ENCODE measurements at regions not wholly inside any gene's neighbourhood (a gene's known extent, or its start where the extent isn't known, plus 50 kb on each side); places are given as distances from the start of the nearest gene placed in this dataset.

GRCh38 chr3:176850498-176850897, 346.8 kb downstream of the TBL1XR1 start:
- no peak for TF ChIP-seq CTCF (IDR thresholded peaks at IDR 0.05)
- no peak for TF ChIP-seq POLR2A (IDR thresholded peaks at IDR 0.05)
- no peak overlapping the region for H3K27ac ChIP-seq
- no peaks in the 10 kb centered on the region for H3K4me1 ChIP-seq
- H3K36me3 ChIP-seq = no peaks in the 10 kb centered on the region
- DNase-seq = no peak
- H3K27me3 ChIP-seq = no peaks in the 10 kb centered on the region
- H3K9me3 ChIP-seq = no peaks in the 10 kb centered on the region
- no peak overlapping the region for H3K4me3 ChIP-seq

GRCh38 chr3:176848431-176849214, 348.7 kb downstream of the TBL1XR1 start:
- no peaks in the 10 kb centered on the region for H3K27me3 ChIP-seq
- no peaks in the 10 kb centered on the region for H3K9me3 ChIP-seq
- no peak overlapping the region for H3K27ac ChIP-seq
- DNase-seq = no peak
- H3K36me3 ChIP-seq = no peaks in the 10 kb centered on the region
- H3K4me1 ChIP-seq = no peaks in the 10 kb centered on the region
- TF ChIP-seq POLR2A (IDR thresholded peaks at IDR 0.05) (no peak), CTCF (IDR thresholded peaks at IDR 0.05) (no peak)
- no peak overlapping the region for H3K4me3 ChIP-seq

GRCh38 chr3:176842914-176843313, 354.4 kb downstream of the TBL1XR1 start:
- H3K36me3 ChIP-seq = no peaks in the 10 kb centered on the region
- no peaks in the 10 kb centered on the region for H3K4me1 ChIP-seq
- no peak overlapping the region for H3K4me3 ChIP-seq
- no peak for DNase-seq
- no peaks in the 10 kb centered on the region for H3K27me3 ChIP-seq
- no peaks in the 10 kb centered on the region for H3K9me3 ChIP-seq
- no peak for TF ChIP-seq CTCF (IDR thresholded peaks at IDR 0.05)
- no peak for TF ChIP-seq POLR2A (IDR thresholded peaks at IDR 0.05)
- no peak overlapping the region for H3K27ac ChIP-seq

GRCh38 chr3:176840641-176841286, 356.5 kb downstream of the TBL1XR1 start:
- Histone ChIP-seq H3K27me3 (no peaks in the 10 kb centered on the region), H3K4me3 (no peak overlapping the region), H3K36me3 (no peaks in the 10 kb centered on the region), H3K4me1 (no peaks in the 10 kb centered on the region), H3K9me3 (no peaks in the 10 kb centered on the region), H3K27ac (no peak overlapping the region)
- DNase-seq = no peak
- no peak for TF ChIP-seq POLR2A (IDR thresholded peaks at IDR 0.05)
- no peak for TF ChIP-seq CTCF (IDR thresholded peaks at IDR 0.05)

- Histone ChIP-seq H3K9me3 (no peaks in the 10 kb centered on the region), H3K4me3 (no peak overlapping the region), H3K27me3 (no peaks in the 10 kb centered on the region), H3K4me1 (no peaks in the 10 kb centered on the region), H3K36me3 (no peaks in the 10 kb centered on the region), H3K27ac (no peak overlapping the region)
- no peak for DNase-seq
- TF ChIP-seq CTCF (IDR thresholded peaks at IDR 0.05) (no peak), POLR2A (IDR thresholded peaks at IDR 0.05) (no peak)
Measured at GRCh38 chr3:176839901-176840300, 357.4 kb downstream of the TBL1XR1 start.

All from Peyer's patch (tissue), 4 donors.